NCI-H446 treated with DMSO at 0.1 percent for 48 hours (cell line): ENCODE measurements at regions not wholly inside any gene's neighbourhood (a gene's known extent, or its start where the extent isn't known, plus 50 kb on each side); places are given as distances from the start of the nearest gene placed in this dataset.

Experiments used
- DNase-seq: peaks from one replicate; lab custom pipeline; 2025; lab: John Stamatoyannopoulos, UW

GRCh38 chr6:134495203-134495889 lies 177.4 kb upstream of the SGK1 start:
- no peak for DNase-seq

GRCh38 chr6:134493789-134494188 lies 175.9 kb upstream of the SGK1 start:
- DNase-seq: no peak

- no peak for DNase-seq
Measured at GRCh38 chr6:134491477-134491876, 173.6 kb upstream of the SGK1 start.

GRCh38 chr6:134482593-134483270 lies 164.8 kb upstream of the SGK1 start:
- no peak for DNase-seq

GRCh38 chr6:134481966-134482365 lies 164.1 kb upstream of the SGK1 start:
- no peak for DNase-seq

GRCh38 chr6:134480593-134480992 lies 162.7 kb upstream of the SGK1 start:
- DNase-seq: no peak

- no peak for DNase-seq
Measured at GRCh38 chr6:134478764-134479399, 161.0 kb upstream of the SGK1 start.

- no peak for DNase-seq
Measured at GRCh38 chr6:134477991-134478635, 160.2 kb upstream of the SGK1 start.

- DNase-seq: no peak
Measured at GRCh38 chr6:134474955-134475354, 157.0 kb upstream of the SGK1 start.

- DNase-seq: no peak
Measured at GRCh38 chr6:134472661-134473060, 154.7 kb upstream of the SGK1 start.

GRCh38 chr6:134472046-134472445 lies 154.1 kb upstream of the SGK1 start:
- no peak for DNase-seq

- no peak for DNase-seq
Measured at GRCh38 chr6:134470457-134470975, 152.6 kb upstream of the SGK1 start.

- no peak for DNase-seq
Measured at GRCh38 chr6:134469702-134470456, 152.0 kb upstream of the SGK1 start.

GRCh38 chr6:134468633-134469032 lies 150.7 kb upstream of the SGK1 start:
- DNase-seq: no peak

GRCh38 chr6:134467620-134468019 lies 149.7 kb upstream of the SGK1 start:
- DNase-seq: no peak

GRCh38 chr6:134466771-134467525 lies 149.0 kb upstream of the SGK1 start:
- no peak for DNase-seq

- DNase-seq: peak; percentile 24
Measured at GRCh38 chr6:134464690-134465411, 146.9 kb upstream of the SGK1 start.

- DNase-seq: no peak
Measured at GRCh38 chr6:134458857-134459657, 141.1 kb upstream of the SGK1 start.

GRCh38 chr6:134457941-134458340 lies 140.0 kb upstream of the SGK1 start:
- no peak for DNase-seq

- DNase-seq: no peak
Measured at GRCh38 chr6:134456226-134456625, 138.3 kb upstream of the SGK1 start.
